MM.1S (cell line): ENCODE measurements at regions not wholly inside any gene's neighbourhood (a gene's known extent, or its start where the extent isn't known, plus 50 kb on each side); places are given as distances from the start of the nearest gene placed in this dataset.

ENCODE experiments used
- CTCF ChIP-seq: fragments of 300-600 bp; sonication (generic); IDR thresholded peaks from 2 replicates; pipeline ENCODE4 v1.5.1; 2016; ENCODE audit warnings: antibody characterized with exemption, low read length, mixed read lengths
- EZH2phosphoT487 ChIP-seq: fragments of 300-600 bp; sonication (generic); IDR thresholded peaks from 2 replicates; pipeline ENCODE4 v1.6.1; 2018; ENCODE audit warnings: antibody characterized with exemption, low read length

GRCh38 chr4:157741642-157742041 lies 431.2 kb downstream of the GASK1B start:
- TF ChIP-seq CTCF (no peak), EZH2phosphoT487 (no peak)
